A673 (cell line): ENCODE measurements at regions not wholly inside any gene's neighbourhood (a gene's known extent, or its start where the extent isn't known, plus 50 kb on each side); places are given as distances from the start of the nearest gene placed in this dataset.

ENCODE experiments used
- EZH2 ChIP-seq: fragments of 200-600 bp; sonication (generic); IDR thresholded peaks from 2 replicates; pipeline ENCODE4 v1.6.1; 2017; ENCODE audit warnings: borderline replicate concordance, low read depth, mild to moderate bottlenecking, mixed read lengths, antibody characterized with exemption, low read length; ENCODE audit not compliant: poor library complexity, severe bottlenecking
- TF ChIP-seq, protein P1 (sequence below): fragments of 300-800, 200-600 bp; sonication (generic); conservative IDR thresholded peaks from 2 replicates; pipeline ENCODE4 v1.5.1; 2017; ENCODE audit warnings: low read depth, mild to moderate bottlenecking, antibody characterized with exemption, low read length, moderate library complexity, mixed read lengths

DNA sequence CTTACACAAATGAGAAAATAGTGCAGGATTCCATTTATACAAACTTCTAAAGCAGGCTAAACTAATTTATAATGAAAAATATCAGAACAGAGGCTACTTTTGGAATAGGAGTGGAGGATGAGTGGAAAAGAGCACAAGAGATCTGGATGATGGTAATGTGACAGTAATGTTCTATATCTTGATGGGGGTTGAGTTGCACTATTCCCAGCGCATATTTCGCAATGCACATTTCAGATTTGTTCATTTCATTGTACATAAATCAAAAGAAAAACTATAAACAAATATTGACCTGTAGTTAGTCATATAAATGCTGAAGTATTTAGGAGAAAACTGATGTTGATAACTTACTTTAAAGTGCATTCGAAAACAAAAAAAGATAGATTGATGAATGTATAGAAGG is 177.0 kb upstream of the MAOA start:
- TF ChIP-seq, protein P1, sequence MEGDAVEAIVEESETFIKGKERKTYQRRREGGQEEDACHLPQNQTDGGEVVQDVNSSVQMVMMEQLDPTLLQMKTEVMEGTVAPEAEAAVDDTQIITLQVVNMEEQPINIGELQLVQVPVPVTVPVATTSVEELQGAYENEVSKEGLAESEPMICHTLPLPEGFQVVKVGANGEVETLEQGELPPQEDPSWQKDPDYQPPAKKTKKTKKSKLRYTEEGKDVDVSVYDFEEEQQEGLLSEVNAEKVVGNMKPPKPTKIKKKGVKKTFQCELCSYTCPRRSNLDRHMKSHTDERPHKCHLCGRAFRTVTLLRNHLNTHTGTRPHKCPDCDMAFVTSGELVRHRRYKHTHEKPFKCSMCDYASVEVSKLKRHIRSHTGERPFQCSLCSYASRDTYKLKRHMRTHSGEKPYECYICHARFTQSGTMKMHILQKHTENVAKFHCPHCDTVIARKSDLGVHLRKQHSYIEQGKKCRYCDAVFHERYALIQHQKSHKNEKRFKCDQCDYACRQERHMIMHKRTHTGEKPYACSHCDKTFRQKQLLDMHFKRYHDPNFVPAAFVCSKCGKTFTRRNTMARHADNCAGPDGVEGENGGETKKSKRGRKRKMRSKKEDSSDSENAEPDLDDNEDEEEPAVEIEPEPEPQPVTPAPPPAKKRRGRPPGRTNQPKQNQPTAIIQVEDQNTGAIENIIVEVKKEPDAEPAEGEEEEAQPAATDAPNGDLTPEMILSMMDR: no peak
- no peak for TF ChIP-seq EZH2
